GM12872 (cell line): ENCODE measurements at regions not wholly inside any gene's neighbourhood (a gene's known extent, or its start where the extent isn't known, plus 50 kb on each side); places are given as distances from the start of the nearest gene placed in this dataset.

Experiments
- CTCF ChIP-seq: IDR thresholded peaks from 3 replicates; pipeline ENCODE4 v1.5.1; 2011; ENCODE audit warnings: low read depth, mild to moderate bottlenecking, low read length, moderate library complexity; ENCODE audit not compliant: insufficient read depth

DNA sequence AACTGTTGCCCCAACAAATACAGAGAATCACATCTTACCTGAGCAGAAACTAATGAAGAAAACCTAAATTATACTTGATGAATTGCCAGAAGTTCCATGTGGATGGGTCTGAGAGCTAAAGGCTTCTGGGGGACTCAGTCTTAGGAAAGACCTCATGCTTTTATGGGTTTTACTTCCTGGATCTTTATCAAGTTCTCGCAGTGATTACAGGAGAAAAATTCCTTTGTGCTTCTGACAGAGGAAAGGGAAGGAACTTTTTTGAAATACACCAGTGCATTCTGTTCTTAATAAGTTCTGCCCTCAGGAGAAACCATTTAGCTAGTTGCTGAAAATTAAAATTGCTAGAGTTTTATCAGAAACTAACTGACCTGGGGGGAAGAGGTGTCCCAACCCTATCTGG, 203.9 kb upstream of the KITLG start:
- no peak for TF ChIP-seq CTCF

- TF ChIP-seq CTCF, result no peak
Observed at GRCh38 chr12:88782351-88782750, 202.1 kb upstream of the KITLG start.

- TF ChIP-seq CTCF, result no peak
Observed at GRCh38 chr12:88781909-88782308, 201.6 kb upstream of the KITLG start.

DNA sequence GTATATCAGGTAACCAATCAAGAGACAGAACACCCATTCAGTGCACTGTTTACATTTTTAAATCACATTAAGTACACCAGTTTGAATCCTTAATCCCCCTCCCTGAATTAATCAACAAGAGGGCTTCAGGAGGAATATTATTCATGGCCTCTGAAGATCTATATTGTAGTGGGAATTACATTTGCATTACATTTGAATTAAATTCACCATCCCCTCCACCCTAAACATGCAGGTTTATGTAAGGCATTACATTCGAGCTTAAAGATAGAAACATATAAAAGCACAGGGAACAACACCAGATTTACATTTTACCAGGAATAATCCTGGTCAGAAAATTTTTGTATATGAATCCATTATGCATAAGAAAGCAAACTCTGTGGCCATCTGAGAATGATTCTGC, 197.8 kb upstream of the KITLG start:
- TF ChIP-seq CTCF, result no peak

GRCh38 chr12:88775742-88776151, 195.5 kb upstream of the KITLG start:
- TF ChIP-seq CTCF, result no peak

DNA sequence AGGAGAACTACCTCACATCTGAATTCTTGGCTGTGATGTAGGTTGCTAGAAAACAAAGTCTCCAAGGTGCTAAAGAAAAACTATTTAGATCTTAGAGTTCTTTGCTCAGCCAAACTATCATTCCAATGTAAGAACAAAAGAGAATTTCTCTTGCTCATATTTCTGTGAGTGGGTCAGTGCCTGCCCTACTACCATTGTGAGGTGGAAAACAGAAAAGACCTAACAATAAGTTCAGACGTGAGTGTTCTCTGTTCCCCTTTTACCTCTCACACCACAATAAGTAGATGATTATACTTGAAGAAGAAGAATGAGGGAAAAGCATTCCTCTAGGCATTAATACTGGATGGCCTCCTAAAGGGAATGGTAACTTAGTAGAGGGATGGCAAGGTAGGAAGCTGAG, 187.4 kb upstream of the KITLG start:
- TF ChIP-seq CTCF, result no peak

DNA sequence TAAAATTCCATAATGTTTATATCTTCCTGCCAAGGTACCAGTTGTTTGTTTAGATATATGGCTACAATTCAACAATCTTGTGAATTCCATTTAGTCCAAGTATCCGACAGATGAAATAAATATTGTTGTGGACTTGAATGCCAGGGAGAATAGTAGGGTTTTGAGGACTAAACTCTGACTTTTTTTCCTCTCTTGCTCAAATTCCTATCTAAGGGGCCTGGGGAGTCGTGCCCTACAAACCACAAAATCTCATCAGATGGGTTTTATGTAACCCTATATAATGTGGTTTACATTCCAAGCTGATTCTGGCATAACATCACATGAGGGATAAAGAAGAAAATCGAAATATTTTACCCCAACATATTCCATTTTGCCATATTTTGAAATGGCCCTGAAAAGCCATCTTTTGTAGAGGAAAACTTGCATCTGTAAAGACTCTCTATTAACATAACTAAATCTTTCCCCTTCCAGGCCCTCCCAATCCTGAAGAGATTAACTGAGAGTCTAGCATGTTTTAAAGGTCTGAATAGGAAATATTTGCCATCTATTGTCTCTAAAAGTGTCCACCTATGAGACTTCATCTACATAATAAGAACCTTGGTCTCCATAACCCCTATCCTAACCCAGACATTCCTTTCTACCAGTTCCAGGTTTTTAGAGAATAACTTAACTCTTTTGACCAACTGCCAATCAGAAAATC, 184.7 kb upstream of the KITLG start:
- TF ChIP-seq CTCF, result no peak
